NCI-H2227 (cell line): ENCODE measurements at regions not wholly inside any gene's neighbourhood (a gene's known extent, or its start where the extent isn't known, plus 50 kb on each side); places are given as distances from the start of the nearest gene placed in this dataset.

Experiments used
- DNase-seq: peaks from one replicate; lab custom pipeline; 2025; ENCODE audit not compliant: unreplicated experiment; lab: John Stamatoyannopoulos, UW

GRCh38 chr2:38174131-38174530, 98.2 kb upstream of the CYP1B1 start:
- DNase-seq, result no peak

- DNase-seq, result no peak
Observed at GRCh38 chr2:38173683-38174082, 97.7 kb upstream of the CYP1B1 start.

- no peak for DNase-seq
Observed at GRCh38 chr2:38171208-38171855, 95.4 kb upstream of the CYP1B1 start.

GRCh38 chr2:38170733-38171132, 94.8 kb upstream of the CYP1B1 start:
- DNase-seq, result no peak

- no peak for DNase-seq
Observed at GRCh38 chr2:38170067-38170466, 94.1 kb upstream of the CYP1B1 start.

- no peak for DNase-seq
Observed at GRCh38 chr2:38168710-38169480, 92.9 kb upstream of the CYP1B1 start.

- no peak for DNase-seq
Observed at GRCh38 chr2:38167968-38168350, 92.0 kb upstream of the CYP1B1 start.

GRCh38 chr2:38165698-38166097, 89.7 kb upstream of the CYP1B1 start:
- DNase-seq, result no peak

- DNase-seq, result no peak
Observed at GRCh38 chr2:38164881-38165280, 88.9 kb upstream of the CYP1B1 start.

GRCh38 chr2:38163579-38163978, 87.6 kb upstream of the CYP1B1 start:
- DNase-seq, result no peak

GRCh38 chr2:38163006-38163405, 87.1 kb upstream of the CYP1B1 start:
- DNase-seq, result peak; percentile 11

GRCh38 chr2:38160516-38160915, 84.6 kb upstream of the CYP1B1 start:
- DNase-seq, result no peak

- no peak for DNase-seq
Observed at GRCh38 chr2:38159597-38159996, 83.6 kb upstream of the CYP1B1 start.

GRCh38 chr2:38159191-38159590, 83.2 kb upstream of the CYP1B1 start:
- DNase-seq, result no peak

- no peak for DNase-seq
Observed at GRCh38 chr2:38158378-38159118, 82.6 kb upstream of the CYP1B1 start.

- DNase-seq, result no peak
Observed at GRCh38 chr2:38156436-38156835, 80.5 kb upstream of the CYP1B1 start.

GRCh38 chr2:38155015-38155414, 79.1 kb upstream of the CYP1B1 start:
- DNase-seq, result no peak

GRCh38 chr2:38154395-38154794, 78.4 kb upstream of the CYP1B1 start:
- no peak for DNase-seq

GRCh38 chr2:38153476-38154135, 77.7 kb upstream of the CYP1B1 start:
- no peak for DNase-seq

GRCh38 chr2:38152913-38153312, 77.0 kb upstream of the CYP1B1 start:
- DNase-seq, result no peak

- no peak for DNase-seq
Observed at GRCh38 chr2:38152035-38152434, 76.1 kb upstream of the CYP1B1 start.

- DNase-seq, result no peak
Observed at GRCh38 chr2:38149531-38149930, 73.6 kb upstream of the CYP1B1 start.
